Parathyroid adenoma (tissue), 2 donors: ENCODE measurements at regions not wholly inside any gene's neighbourhood (a gene's known extent, or its start where the extent isn't known, plus 50 kb on each side); places are given as distances from the start of the nearest gene placed in this dataset.

Source experiments
- H2AFZ ChIP-seq: fragments of 300-600 bp; sonication (generic); one replicate; pipeline ENCODE4 v1.7.0; 2017; ENCODE audit warnings: antibody characterized with exemption, mild to moderate bottlenecking
- H3K27ac ChIP-seq: fragments of 300-600 bp; sonication (generic); one replicate; pipeline ENCODE4 v1.7.0; 2017
- H3K27me3 ChIP-seq: fragments of 300-600 bp; sonication (generic); one replicate; pipeline ENCODE4 v1.7.0; 2017; ENCODE audit warnings: low read length; ENCODE audit not compliant: control insufficient read depth, insufficient read depth
- H3K36me3 ChIP-seq: fragments of 300-600 bp; sonication (generic); one replicate; pipeline ENCODE4 v1.7.0; 2017; ENCODE audit warnings: low read length; ENCODE audit not compliant: control insufficient read depth, insufficient read depth
- H3K4me1 ChIP-seq: fragments of 300-600 bp; sonication (generic); one replicate; pipeline ENCODE4 v1.7.0; 2017; ENCODE audit warnings: control low read depth
- H3K4me2 ChIP-seq: fragments of 300-600 bp; sonication (generic); one replicate; pipeline ENCODE4 v1.7.0; 2017; ENCODE audit warnings: low read length
- H3K4me3 ChIP-seq: fragments of 300-600 bp; sonication (generic); one replicate; pipeline ENCODE4 v1.7.0; 2017; ENCODE audit warnings: low read depth, low read length
- H3K79me2 ChIP-seq: fragments of 300-600 bp; sonication (generic); one replicate; pipeline ENCODE4 v1.7.0; 2017; ENCODE audit warnings: control low read depth
- H3K9ac ChIP-seq: fragments of 300-600 bp; sonication (generic); one replicate; pipeline ENCODE4 v1.7.0; 2017; ENCODE audit warnings: mild to moderate bottlenecking
- H3K9me3 ChIP-seq: fragments of 300-600 bp; sonication (generic); one replicate; pipeline ENCODE4 v1.7.0; 2017; ENCODE audit warnings: low read length; ENCODE audit not compliant: control insufficient read depth
- TF ChIP-seq, protein P1 (sequence below): fragments of 300-600 bp; sonication (generic); IDR thresholded peaks from one replicate; pipeline ENCODE4 v1.7.0; 2017; ENCODE audit warnings: antibody characterized with exemption, mild to moderate bottlenecking
- donor health status: primary hyperparathyroidism.

DNA sequence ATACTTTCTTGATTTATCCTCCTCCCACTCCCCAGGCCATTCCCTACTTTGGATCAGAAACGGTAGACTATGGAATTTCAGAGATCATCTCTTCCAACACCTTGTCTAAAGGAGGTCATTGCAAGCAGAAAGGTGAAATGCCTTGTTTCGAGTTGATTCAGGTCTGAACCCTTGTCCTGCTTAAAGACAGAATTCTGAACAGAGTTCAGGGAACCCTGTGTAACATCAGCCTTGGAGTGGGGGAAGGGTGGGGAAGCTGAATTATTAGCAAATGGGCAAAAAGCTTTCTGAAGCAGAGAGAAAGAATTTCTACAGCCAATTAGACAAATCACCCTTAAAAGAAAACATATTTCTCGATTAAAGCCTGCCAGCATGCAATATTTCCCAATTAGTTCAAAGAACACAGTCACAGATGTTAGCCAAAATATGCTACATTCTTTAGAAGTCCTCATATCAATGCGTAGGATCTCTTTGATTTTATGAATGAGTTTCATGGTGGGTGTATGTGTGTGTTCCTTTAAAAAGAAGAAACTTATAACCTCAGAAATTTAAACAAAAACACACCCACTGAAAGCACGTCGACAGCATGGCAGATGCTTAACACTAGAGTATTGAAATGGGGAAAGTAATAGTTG lies 353.1 kb downstream of the RND3 start:
- H3K27ac ChIP-seq, result no peak overlapping the region
- H3K79me2 ChIP-seq, result no peaks in the 10 kb centered on the region
- H3K4me3 ChIP-seq, result no peak overlapping the region
- no peaks in the 10 kb centered on the region for H3K4me1 ChIP-seq
- TF ChIP-seq, protein P1, sequence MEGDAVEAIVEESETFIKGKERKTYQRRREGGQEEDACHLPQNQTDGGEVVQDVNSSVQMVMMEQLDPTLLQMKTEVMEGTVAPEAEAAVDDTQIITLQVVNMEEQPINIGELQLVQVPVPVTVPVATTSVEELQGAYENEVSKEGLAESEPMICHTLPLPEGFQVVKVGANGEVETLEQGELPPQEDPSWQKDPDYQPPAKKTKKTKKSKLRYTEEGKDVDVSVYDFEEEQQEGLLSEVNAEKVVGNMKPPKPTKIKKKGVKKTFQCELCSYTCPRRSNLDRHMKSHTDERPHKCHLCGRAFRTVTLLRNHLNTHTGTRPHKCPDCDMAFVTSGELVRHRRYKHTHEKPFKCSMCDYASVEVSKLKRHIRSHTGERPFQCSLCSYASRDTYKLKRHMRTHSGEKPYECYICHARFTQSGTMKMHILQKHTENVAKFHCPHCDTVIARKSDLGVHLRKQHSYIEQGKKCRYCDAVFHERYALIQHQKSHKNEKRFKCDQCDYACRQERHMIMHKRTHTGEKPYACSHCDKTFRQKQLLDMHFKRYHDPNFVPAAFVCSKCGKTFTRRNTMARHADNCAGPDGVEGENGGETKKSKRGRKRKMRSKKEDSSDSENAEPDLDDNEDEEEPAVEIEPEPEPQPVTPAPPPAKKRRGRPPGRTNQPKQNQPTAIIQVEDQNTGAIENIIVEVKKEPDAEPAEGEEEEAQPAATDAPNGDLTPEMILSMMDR, result no peak
- H3K36me3 ChIP-seq, result no peaks in the 10 kb centered on the region
- no peaks in the 10 kb centered on the region for H3K9me3 ChIP-seq
- no peak overlapping the region for H3K9ac ChIP-seq
- no peak overlapping the region for H2AFZ ChIP-seq
- no peaks in the 10 kb centered on the region for H3K27me3 ChIP-seq
- no peak overlapping the region for H3K4me2 ChIP-seq

DNA sequence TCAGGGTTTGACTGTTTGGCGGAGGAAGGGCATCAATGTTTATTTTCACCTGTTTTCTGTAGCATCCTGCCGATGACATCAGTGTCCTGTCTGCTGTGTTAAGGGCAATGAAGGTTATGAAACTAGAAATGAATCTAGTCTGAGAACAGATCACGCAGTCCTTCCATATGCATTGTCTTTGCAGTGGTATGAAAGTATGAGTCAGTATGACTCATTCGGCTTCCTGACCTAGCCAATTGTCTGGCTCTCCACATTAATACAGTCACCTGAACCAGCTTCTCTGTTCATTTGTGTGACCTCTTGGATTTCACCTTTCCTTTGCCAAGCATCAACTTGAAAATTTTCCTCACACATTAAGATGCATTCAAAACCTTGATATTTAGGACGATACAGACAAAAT lies 353.8 kb downstream of the RND3 start:
- Histone ChIP-seq H3K4me1 (no peaks in the 10 kb centered on the region), H3K9me3 (no peaks in the 10 kb centered on the region), H3K4me3 (no peak overlapping the region), H3K9ac (no peak overlapping the region), H3K79me2 (no peaks in the 10 kb centered on the region), H2AFZ (no peak overlapping the region), H3K27ac (no peak overlapping the region), H3K27me3 (no peaks in the 10 kb centered on the region), H3K36me3 (no peaks in the 10 kb centered on the region), H3K4me2 (no peak overlapping the region)
- TF ChIP-seq, protein P1, result no peak

DNA sequence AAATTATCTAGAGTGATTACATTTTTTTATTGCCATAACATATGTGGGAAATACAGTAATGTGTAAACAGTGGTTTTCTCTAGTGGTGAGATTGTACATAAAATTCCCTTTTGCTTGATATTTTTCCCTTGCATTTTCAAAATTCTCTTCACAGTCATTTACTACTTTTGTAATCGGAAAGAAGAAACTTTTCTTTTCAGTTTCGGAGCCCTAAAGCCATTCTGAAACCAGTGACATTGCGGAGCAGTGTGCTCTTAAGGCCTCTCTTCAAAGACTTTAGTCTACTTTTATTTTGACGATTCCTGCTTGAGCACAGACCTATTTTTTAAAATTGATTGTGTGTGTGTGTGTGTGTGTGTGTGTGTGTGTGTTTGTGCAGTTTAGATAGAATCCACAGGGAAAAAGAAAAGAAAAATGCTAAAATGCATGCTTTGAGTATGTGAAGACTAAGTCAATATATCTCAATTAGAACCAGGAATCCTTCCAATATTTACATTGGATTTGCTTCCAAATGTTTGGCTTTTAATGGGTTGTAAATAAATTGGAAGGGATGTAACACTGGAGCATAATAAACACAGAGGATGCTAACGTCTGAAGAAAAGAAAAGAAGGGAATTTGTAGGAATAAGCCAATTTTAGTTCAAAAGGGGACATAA lies 357.4 kb downstream of the RND3 start:
- Histone ChIP-seq H3K9me3 (no peaks in the 10 kb centered on the region), H3K27me3 (no peaks in the 10 kb centered on the region), H3K36me3 (no peaks in the 10 kb centered on the region), H3K27ac (no peak overlapping the region), H3K4me1 (no peaks in the 10 kb centered on the region), H3K79me2 (no peaks in the 10 kb centered on the region), H3K4me3 (no peak overlapping the region), H3K9ac (no peak overlapping the region), H3K4me2 (no peak overlapping the region), H2AFZ (no peak overlapping the region)
- TF ChIP-seq, protein P1, result no peak

DNA sequence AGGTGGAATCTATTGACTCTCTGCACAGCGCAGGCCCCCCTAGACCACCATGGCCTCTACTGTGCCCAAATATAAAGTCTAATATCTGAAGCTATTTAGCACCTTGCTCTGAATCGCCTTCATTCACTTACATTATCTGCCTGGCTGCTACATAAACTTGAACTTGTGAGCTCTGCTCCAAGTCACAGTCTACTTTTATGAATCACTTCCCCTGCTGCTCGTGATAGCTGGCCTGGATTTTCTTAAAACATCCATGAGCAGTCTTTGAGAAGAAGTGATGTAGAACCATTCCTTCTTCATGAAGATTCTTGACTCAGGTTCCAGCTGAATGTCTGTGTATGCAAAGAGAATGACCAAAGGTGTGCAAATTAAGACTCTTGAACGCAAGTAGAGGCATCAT lies 359.5 kb downstream of the RND3 start:
- Histone ChIP-seq H3K27ac (no peak overlapping the region), H3K27me3 (no peaks in the 10 kb centered on the region), H3K79me2 (no peaks in the 10 kb centered on the region), H3K4me2 (no peak overlapping the region), H3K9me3 (no peaks in the 10 kb centered on the region), H3K4me3 (no peak overlapping the region), H3K9ac (no peak overlapping the region), H3K4me1 (no peaks in the 10 kb centered on the region), H2AFZ (no peak overlapping the region), H3K36me3 (no peaks in the 10 kb centered on the region)
- TF ChIP-seq, protein P1, result no peak
